Endothelial cell of umbilical vein (primary cell): ENCODE measurements at regions not wholly inside any gene's neighbourhood (a gene's known extent, or its start where the extent isn't known, plus 50 kb on each side); places are given as distances from the start of the nearest gene placed in this dataset.

ENCODE experiments used
- BruUV-seq: library from RNA; stranded (reverse); fragments of 400-500 nt; replicated peaks from 2 replicates; lab custom pipeline; 2021; lab: Mats Ljungman, UMichigan
- CTCF ChIA-PET: fragments of 300-600, 350-600 bp; sonication (Branson Sonifier 250); formaldehyde crosslinking; loops from one replicate; lab custom pipeline; 2021; ENCODE audit warnings: antibody characterized with exemption, inconsistent platforms; lab: Charles Lee
- POLR2A ChIA-PET: fragments of 300-600, 350-600 bp; sonication (Branson Sonifier 250); formaldehyde crosslinking; loops from one replicate; lab custom pipeline; 2021; ENCODE audit warnings: antibody characterized with exemption, inconsistent platforms; lab: Charles Lee
- DNase-seq: peaks from one replicate; pipeline ENCODE4 v3.0.0-alpha.2; 2011; ENCODE audit warnings: low read depth, low spot score
- FAIRE-seq: peaks from 2 replicates; lab custom pipeline; 2011; peaks lifted over from hg19 to GRCh38; lab: Jason Lieb, UNC
- H2AFZ ChIP-seq: 2 replicates; pipeline ENCODE4 v1.6.0; 2012; ENCODE audit warnings: low read depth, low read length, control low read depth, inconsistent platforms
- H3K27ac ChIP-seq: 2 replicates; pipeline ENCODE4 v1.5.1; 2011; ENCODE audit warnings: low read depth, mild to moderate bottlenecking, control low read depth, low read length, moderate library complexity; ENCODE audit not compliant: insufficient read depth
- H3K27me3 ChIP-seq, 2 experiments: 2 replicates each; pipeline versions ENCODE4 v1.6.0 to v1.6.1; 2011; ENCODE audit warnings: low read length in 2 of 2, mixed read lengths in 1 of 2; ENCODE audit not compliant: control insufficient read depth in 2 of 2, insufficient read depth in 2 of 2
- H3K36me3 ChIP-seq, 2 experiments: 2 replicates in 1 of 2; 3 replicates in 1 of 2; pipeline ENCODE4 v1.5.1; 2011; ENCODE audit warnings: low read length in 2 of 2, mild to moderate bottlenecking in 1 of 2, moderate library complexity in 1 of 2; ENCODE audit not compliant: control insufficient read depth in 2 of 2, insufficient read depth in 2 of 2; ENCODE audit errors: extremely low read depth in 1 of 2
- H3K4me1 ChIP-seq: 3 replicates; pipeline ENCODE4 v1.5.1; 2011; ENCODE audit warnings: mild to moderate bottlenecking, low read length; ENCODE audit not compliant: control insufficient read depth, insufficient read depth; ENCODE audit errors: extremely low read depth
- H3K4me2 ChIP-seq: 2 replicates; pipeline ENCODE4 v1.6.1; 2011; ENCODE audit warnings: low read length, control low read depth, mixed read lengths; ENCODE audit not compliant: insufficient read depth
- H3K4me3 ChIP-seq, 3 experiments: fragments of 200-600 bp in 1 of 3; sonication (generic), shearing (Covaris generic) in 1 of 3; replicated peaks in 1 of 3; 2 replicates each; pipeline ENCODE4 v1.5.1; 2011 to 2016; ENCODE audit warnings: control low read depth in 3 of 3, low read length in 3 of 3, mild to moderate bottlenecking in 2 of 3, inconsistent platforms in 1 of 3, low read depth in 1 of 3, moderate library complexity in 1 of 3; ENCODE audit not compliant: insufficient read depth in 1 of 3
- H3K79me2 ChIP-seq: 2 replicates; pipeline ENCODE4 v1.6.0; 2012; ENCODE audit warnings: low read length, inconsistent platforms; ENCODE audit not compliant: control insufficient read depth, insufficient read depth
- H3K9ac ChIP-seq: replicated peaks from 2 replicates; pipeline ENCODE3; 2011; ENCODE audit warnings: low read length, control low read depth; ENCODE audit not compliant: insufficient read depth; ENCODE audit errors: extremely low read depth
- H3K9me1 ChIP-seq: replicated peaks from 3 replicates; pipeline ENCODE4 v1.6.0; 2011; ENCODE audit warnings: mild to moderate bottlenecking, low read length; ENCODE audit not compliant: control insufficient read depth, insufficient read depth; ENCODE audit errors: extremely low read depth
- H3K9me3 ChIP-seq: replicated peaks from 2 replicates; pipeline ENCODE4 v1.5.1; 2012; ENCODE audit warnings: low read length, inconsistent platforms; ENCODE audit not compliant: control insufficient read depth, insufficient read depth
- H4K20me1 ChIP-seq: replicated peaks from 2 replicates; pipeline ENCODE3; 2011; ENCODE audit warnings: mild to moderate bottlenecking, low read length; ENCODE audit not compliant: control insufficient read depth, insufficient read depth; ENCODE audit errors: extremely low read depth
- CTCF ChIP-seq, 2 donors: IDR thresholded peaks; 1 replicate in 1 of 2; 2 replicates in 1 of 2; pipeline ENCODE4 v1.5.1; 2011; ENCODE audit warnings: low read length in 2 of 2, mild to moderate bottlenecking in 2 of 2, moderate library complexity in 2 of 2, control low read depth in 1 of 2, inconsistent platforms in 1 of 2, low read depth in 1 of 2; ENCODE audit not compliant: insufficient read depth in 1 of 2; ENCODE audit errors: extremely low read depth in 1 of 2
- EZH2 ChIP-seq: IDR thresholded peaks from 2 replicates; pipeline ENCODE4 v1.6.1; 2012; ENCODE audit warnings: borderline replicate concordance, low read depth, mild to moderate bottlenecking, moderate library complexity, low read length, inconsistent platforms; ENCODE audit not compliant: severe bottlenecking
- FOS ChIP-seq: IDR thresholded peaks from 2 replicates; pipeline ENCODE4 v1.6.1; 2011; ENCODE audit warnings: mild to moderate bottlenecking, low read length, moderate library complexity, borderline replicate concordance; ENCODE audit not compliant: insufficient read depth
- GATA2 ChIP-seq: IDR thresholded peaks from 2 replicates; pipeline ENCODE4 v1.7.0; 2011; ENCODE audit warnings: low read depth, mild to moderate bottlenecking, moderate library complexity, mixed read lengths, low read length; ENCODE audit not compliant: insufficient read length, insufficient read depth
- JUN ChIP-seq: IDR thresholded peaks from 2 replicates; pipeline ENCODE4 v1.6.1; 2011; ENCODE audit warnings: borderline replicate concordance, low read depth; ENCODE audit not compliant: insufficient read length, insufficient read depth
- MAX ChIP-seq: IDR thresholded peaks from 2 replicates; pipeline ENCODE4 v1.6.1; 2011; ENCODE audit not compliant: insufficient read depth, insufficient read length
- MYC ChIP-seq: IDR thresholded peaks from one replicate; pipeline ENCODE4 v1.6.1; 2011; ENCODE audit warnings: mild to moderate bottlenecking, low read depth, low read length
- POLR2A ChIP-seq: IDR thresholded peaks from 2 replicates; pipeline ENCODE4 v1.6.1; 2012; ENCODE audit warnings: low read depth, mild to moderate bottlenecking, control low read depth, low read length
- POLR2AphosphoS5 ChIP-seq: IDR thresholded peaks from 2 replicates; pipeline ENCODE4 v1.6.1; 2012; ENCODE audit warnings: low read depth, mild to moderate bottlenecking, control low read depth, low read length, moderate library complexity; ENCODE audit not compliant: insufficient read depth
- dilution Hi-C: fragments of 300-500 bp; cut with MboI; formaldehyde crosslinking; loops from one replicate; pipeline ENCODE4 v1.15.0; 2019; ENCODE audit warnings: low sequenced_read_pairs; ENCODE audit not compliant: extremely low pct_ligation_motif_present
- intact Hi-C: fragments of 100-400 bp; cut with micrococcal nuclease; formaldehyde crosslinking; loops from one replicate; pipeline ENCODE4 v1.10.0; 2022

- dilution Hi-C loops: no loop called here
- Histone ChIP-seq H3K4me1 (no peaks in the 10 kb centered on the region), H3K9ac (no peak overlapping the region), H3K27ac (no peak overlapping the region), H3K79me2 (no peaks in the 10 kb centered on the region), H3K9me1 (no peaks in the 10 kb centered on the region), H3K36me3 (no peaks in the 10 kb centered on the region), H3K9me3 (no peaks in the 10 kb centered on the region), H3K27me3 (no peaks in the 10 kb centered on the region), H2AFZ (no peak overlapping the region), H3K4me2 (no peak overlapping the region), H4K20me1 (no peaks in the 10 kb centered on the region), H3K4me3 (no peak overlapping the region)
- DNase-seq (no peak), FAIRE-seq (no peak)
- no peak for TF ChIP-seq EZH2
- TF ChIP-seq GATA2: no peak
- TF ChIP-seq CTCF (IDR thresholded peaks at IDR 0.05; ENCODE audit: extremely low read depth in 1 of 2, insufficient read depth in 1 of 2, low read depth in 1 of 2, low read length in 2 of 2): no peak
- TF ChIP-seq POLR2AphosphoS5: no peak
- no peak for TF ChIP-seq MAX
- no peak for TF ChIP-seq MYC
- TF ChIP-seq FOS: no peak
- TF ChIP-seq JUN: no peak
- no peak for TF ChIP-seq POLR2A
- BruUV-seq: no TSS peak
- ChIA-PET CTCF (no interaction called here), POLR2A (no interaction called here)
- intact Hi-C loops: no loop called here
These were observed 309.8 kb downstream of the BCOR start for GRCh38 chrX:39787999-39788398.
